Smooth muscle cell of the brain vasculature (primary cell): ENCODE measurements at regions not wholly inside any gene's neighbourhood (a gene's known extent, or its start where the extent isn't known, plus 50 kb on each side); places are given as distances from the start of the nearest gene placed in this dataset.

Source experiments
- DNase-seq: peaks from one replicate; pipeline ENCODE4 v3.0.0-alpha.2; 2012; ENCODE audit warnings: low read depth, low spot score

GRCh38 chr1:30188329-30188728 lies 535.1 kb downstream of the MATN1 start:
- no peak for DNase-seq

- no peak for DNase-seq
Observed at GRCh38 chr1:30187413-30188023, 535.9 kb downstream of the MATN1 start.

- no peak for DNase-seq
Observed at GRCh38 chr1:30186586-30186985, 536.8 kb downstream of the MATN1 start.

GRCh38 chr1:30185809-30186208 lies 537.6 kb downstream of the MATN1 start:
- DNase-seq, result no peak

GRCh38 chr1:30185313-30185712 lies 538.1 kb downstream of the MATN1 start:
- no peak for DNase-seq

GRCh38 chr1:30184393-30185141 lies 538.8 kb downstream of the MATN1 start:
- DNase-seq, result no peak

GRCh38 chr1:30183895-30184294 lies 539.5 kb downstream of the MATN1 start:
- DNase-seq, result no peak

GRCh38 chr1:30183006-30183405 lies 540.4 kb downstream of the MATN1 start:
- no peak for DNase-seq

- no peak for DNase-seq
Observed at GRCh38 chr1:30179942-30180543, 543.3 kb downstream of the MATN1 start.

GRCh38 chr1:30176477-30176876 lies 546.9 kb downstream of the MATN1 start:
- DNase-seq, result no peak

GRCh38 chr1:30174499-30174898 lies 548.9 kb downstream of the MATN1 start:
- DNase-seq, result no peak

- no peak for DNase-seq
Observed at GRCh38 chr1:30173560-30173959, 549.8 kb downstream of the MATN1 start.

GRCh38 chr1:30172757-30173156 lies 550.6 kb downstream of the MATN1 start:
- DNase-seq, result no peak

- no peak for DNase-seq
Observed at GRCh38 chr1:30172299-30172694, 551.1 kb downstream of the MATN1 start.

- DNase-seq, result no peak
Observed at GRCh38 chr1:30171537-30172298, 551.7 kb downstream of the MATN1 start.

- DNase-seq, result no peak
Observed at GRCh38 chr1:30169269-30169668, 554.1 kb downstream of the MATN1 start.

GRCh38 chr1:30166174-30166573 lies 557.2 kb downstream of the MATN1 start:
- DNase-seq, result no peak

GRCh38 chr1:30165116-30165515 lies 558.3 kb downstream of the MATN1 start:
- DNase-seq, result no peak

GRCh38 chr1:30164693-30165092 lies 558.7 kb downstream of the MATN1 start:
- no peak for DNase-seq

GRCh38 chr1:30162565-30162964 lies 560.8 kb downstream of the MATN1 start:
- no peak for DNase-seq

- DNase-seq, result no peak
Observed at GRCh38 chr1:30161953-30162352, 561.4 kb downstream of the MATN1 start.

GRCh38 chr1:30160999-30161689 lies 562.2 kb downstream of the MATN1 start:
- DNase-seq, result no peak
